Prostate gland (tissue), 2 donors: ENCODE measurements at regions not wholly inside any gene's neighbourhood (a gene's known extent, or its start where the extent isn't known, plus 50 kb on each side); places are given as distances from the start of the nearest gene placed in this dataset.

Experiments
- CTCF ChIP-seq, 4 experiments: fragments of 200-600 bp in 2 of 4; fragments of 450-650 bp in 2 of 4; sonication (generic) in 2 of 4; IDR thresholded peaks; 1 replicate in 3 of 4; 2 replicates in 1 of 4; pipeline ENCODE4 v1.5.1; 2016 to 2019; ENCODE audit warnings: antibody characterized with exemption in 4 of 4, mild to moderate bottlenecking in 2 of 4, moderate library complexity in 2 of 4
- POLR2A ChIP-seq: fragments of 450-650 bp; IDR thresholded peaks from one replicate; pipeline ENCODE4 v1.6.1; 2016; ENCODE audit warnings: antibody characterized with exemption, mild to moderate bottlenecking

- TF ChIP-seq POLR2A: no peak
- TF ChIP-seq CTCF (IDR thresholded peaks at IDR 0.05): no peak
Measured at GRCh38 chr2:41735476-41735875, 312.3 kb upstream of the PKDCC start.
